ENCODE measurements at regions not wholly inside any gene's neighbourhood (a gene's known extent, or its start where the extent isn't known, plus 50 kb on each side); places are given as distances from the start of the nearest gene placed in this dataset.
"Not testable (repeated sequence)": the region's sequence is repeated elsewhere in the genome, so short reads cannot be mapped to it uniquely, and the experiment has no call there.

- Histone ChIP-seq H3K9ac (ENCODE audit: insufficient read length, low read depth) (no peak overlapping the region), H3K4me1 (ENCODE audit: insufficient read depth, insufficient read length) (no peaks in the 10 kb centered on the region), H3K36me3 (ENCODE audit: insufficient read depth, insufficient read length, low read length) (no peaks in the 10 kb centered on the region), H3K4me3 (ENCODE audit: insufficient read length, low read depth) (no peak overlapping the region), H3K9me3 (ENCODE audit: insufficient read depth, low read length) (no peaks in the 10 kb centered on the region), H3K27me3 (ENCODE audit: insufficient read depth, insufficient read length) (no peaks in the 10 kb centered on the region)
- DNase-seq (ENCODE audit: low read depth, low spot score), result no peak
- TF ChIP-seq ZNF274 (IDR thresholded peaks at IDR 0.05; ENCODE audit: low read depth, low read length), result no peak
- TF ChIP-seq SUZ12 (IDR thresholded peaks at IDR 0.05; ENCODE audit: extremely low read depth, insufficient read depth, insufficient read length), result no peak
- TF ChIP-seq YY1 (IDR thresholded peaks at IDR 0.05; ENCODE audit: insufficient read depth, insufficient read length), result no peak
Observed at GRCh38 chr3:110016235-110016815, 679.0 kb upstream of the DPPA4 start.

GRCh38 chr3:110017304-110017703 is 680.0 kb upstream of the DPPA4 start:
- H3K9me3 ChIP-seq (ENCODE audit: insufficient read depth, low read length), result no peaks in the 10 kb centered on the region
- no peak overlapping the region for H3K9ac ChIP-seq (ENCODE audit: insufficient read length, low read depth)
- H3K27me3 ChIP-seq (ENCODE audit: insufficient read depth, insufficient read length), result no peaks in the 10 kb centered on the region
- H3K4me3 ChIP-seq (ENCODE audit: insufficient read length, low read depth), result no peak overlapping the region
- no peaks in the 10 kb centered on the region for H3K36me3 ChIP-seq (ENCODE audit: insufficient read depth, insufficient read length, low read length)
- H3K4me1 ChIP-seq (ENCODE audit: insufficient read depth, insufficient read length), result no peaks in the 10 kb centered on the region
- DNase-seq (ENCODE audit: low read depth, low spot score), result no peak
- TF ChIP-seq SUZ12 (IDR thresholded peaks at IDR 0.05; ENCODE audit: extremely low read depth, insufficient read depth, insufficient read length), result no peak
- TF ChIP-seq ZNF274 (IDR thresholded peaks at IDR 0.05; ENCODE audit: low read depth, low read length), result no peak
- TF ChIP-seq YY1 (IDR thresholded peaks at IDR 0.05; ENCODE audit: insufficient read depth, insufficient read length), result no peak

- no peaks in the 10 kb centered on the region for H3K27me3 ChIP-seq (ENCODE audit: insufficient read depth, insufficient read length)
- H3K4me1 ChIP-seq (ENCODE audit: insufficient read depth, insufficient read length), result no peaks in the 10 kb centered on the region
- TF ChIP-seq SUZ12 (IDR thresholded peaks at IDR 0.05; ENCODE audit: extremely low read depth, insufficient read depth, insufficient read length), result no peak
- TF ChIP-seq YY1 (IDR thresholded peaks at IDR 0.05; ENCODE audit: insufficient read depth, insufficient read length), result no peak
- TF ChIP-seq ZNF274 (IDR thresholded peaks at IDR 0.05; ENCODE audit: low read depth, low read length), result no peak
- no peaks in the 10 kb centered on the region for H3K36me3 ChIP-seq (ENCODE audit: insufficient read depth, insufficient read length, low read length)
- H3K4me3 ChIP-seq (ENCODE audit: insufficient read length, low read depth), result no peak overlapping the region
- no peak overlapping the region for H3K9ac ChIP-seq (ENCODE audit: insufficient read length, low read depth)
- DNase-seq (ENCODE audit: low read depth, low spot score), result no peak
- H3K9me3 ChIP-seq (ENCODE audit: insufficient read depth, low read length), result no peaks in the 10 kb centered on the region
Observed at GRCh38 chr3:110021659-110022058, 684.3 kb upstream of the DPPA4 start.

- H3K36me3 ChIP-seq (ENCODE audit: insufficient read depth, insufficient read length, low read length); H3K4me3 ChIP-seq (ENCODE audit: insufficient read length, low read depth); DNase-seq (ENCODE audit: low read depth, low spot score); H3K27me3 ChIP-seq (ENCODE audit: insufficient read depth, insufficient read length); H3K9ac ChIP-seq (ENCODE audit: insufficient read length, low read depth); H3K4me1 ChIP-seq (ENCODE audit: insufficient read depth, insufficient read length); H3K9me3 ChIP-seq (ENCODE audit: insufficient read depth, low read length): not testable (repeated sequence)
Observed at GRCh38 chr3:110023022-110023421, 685.7 kb upstream of the DPPA4 start.

GRCh38 chr3:110026421-110026820 is 689.1 kb upstream of the DPPA4 start:
- H3K4me1 ChIP-seq (ENCODE audit: insufficient read depth, insufficient read length), result no peaks in the 10 kb centered on the region
- TF ChIP-seq ZNF274 (IDR thresholded peaks at IDR 0.05; ENCODE audit: low read depth, low read length) (no peak), SUZ12 (IDR thresholded peaks at IDR 0.05; ENCODE audit: extremely low read depth, insufficient read depth, insufficient read length) (no peak), YY1 (IDR thresholded peaks at IDR 0.05; ENCODE audit: insufficient read depth, insufficient read length) (no peak)
- H3K9ac ChIP-seq (ENCODE audit: insufficient read length, low read depth), result no peak overlapping the region
- no peak for DNase-seq (ENCODE audit: low read depth, low spot score)
- no peak overlapping the region for H3K4me3 ChIP-seq (ENCODE audit: insufficient read length, low read depth)
- no peaks in the 10 kb centered on the region for H3K27me3 ChIP-seq (ENCODE audit: insufficient read depth, insufficient read length)
- no peaks in the 10 kb centered on the region for H3K36me3 ChIP-seq (ENCODE audit: insufficient read depth, insufficient read length, low read length)
- no peaks in the 10 kb centered on the region for H3K9me3 ChIP-seq (ENCODE audit: insufficient read depth, low read length)

- H3K36me3 ChIP-seq (ENCODE audit: insufficient read depth, insufficient read length, low read length), result no peaks in the 10 kb centered on the region
- H3K9me3 ChIP-seq (ENCODE audit: insufficient read depth, low read length), result no peaks in the 10 kb centered on the region
- no peaks in the 10 kb centered on the region for H3K4me1 ChIP-seq (ENCODE audit: insufficient read depth, insufficient read length)
- no peak overlapping the region for H3K4me3 ChIP-seq (ENCODE audit: insufficient read length, low read depth)
- TF ChIP-seq SUZ12 (IDR thresholded peaks at IDR 0.05; ENCODE audit: extremely low read depth, insufficient read depth, insufficient read length) (no peak), YY1 (IDR thresholded peaks at IDR 0.05; ENCODE audit: insufficient read depth, insufficient read length) (no peak), ZNF274 (IDR thresholded peaks at IDR 0.05; ENCODE audit: low read depth, low read length) (no peak)
- H3K9ac ChIP-seq (ENCODE audit: insufficient read length, low read depth), result no peak overlapping the region
- no peak for DNase-seq (ENCODE audit: low read depth, low spot score)
- H3K27me3 ChIP-seq (ENCODE audit: insufficient read depth, insufficient read length), result no peaks in the 10 kb centered on the region
Observed at GRCh38 chr3:110027446-110028080, 690.2 kb upstream of the DPPA4 start.

GRCh38 chr3:110031975-110032374 is 694.6 kb upstream of the DPPA4 start:
- no peak overlapping the region for H3K4me3 ChIP-seq (ENCODE audit: insufficient read length, low read depth)
- TF ChIP-seq SUZ12 (IDR thresholded peaks at IDR 0.05; ENCODE audit: extremely low read depth, insufficient read depth, insufficient read length), result no peak
- no peak for TF ChIP-seq ZNF274 (IDR thresholded peaks at IDR 0.05; ENCODE audit: low read depth, low read length)
- no peak for TF ChIP-seq YY1 (IDR thresholded peaks at IDR 0.05; ENCODE audit: insufficient read depth, insufficient read length)
- no peaks in the 10 kb centered on the region for H3K27me3 ChIP-seq (ENCODE audit: insufficient read depth, insufficient read length)
- H3K9me3 ChIP-seq (ENCODE audit: insufficient read depth, low read length), result no peaks in the 10 kb centered on the region
- no peaks in the 10 kb centered on the region for H3K4me1 ChIP-seq (ENCODE audit: insufficient read depth, insufficient read length)
- no peak overlapping the region for H3K9ac ChIP-seq (ENCODE audit: insufficient read length, low read depth)
- no peak for DNase-seq (ENCODE audit: low read depth, low spot score)
- H3K36me3 ChIP-seq (ENCODE audit: insufficient read depth, insufficient read length, low read length), result no peaks in the 10 kb centered on the region

Data from NT2/D1 (cell line).